Mesothelial cell of epicardium (in vitro differentiated cells): ENCODE measurements at regions not wholly inside any gene's neighbourhood (a gene's known extent, or its start where the extent isn't known, plus 50 kb on each side); places are given as distances from the start of the nearest gene placed in this dataset.

Experiments
- DNase-seq, 2 experiments: peaks; one replicate each; pipeline ENCODE4 v3.0.0; 2021; ENCODE audit warnings: low spot score in 2 of 2; ENCODE audit not compliant: unreplicated experiment in 2 of 2
- H3K27ac Mint-ChIP-seq: 2 replicates; pipeline ENCODE4 v1.8.0; 2021; ENCODE audit warnings: mixed read lengths
- H3K27me3 Mint-ChIP-seq: 2 replicates; pipeline ENCODE4 v1.8.0; 2021; ENCODE audit warnings: low read depth, mixed read lengths
- H3K36me3 Mint-ChIP-seq: 2 replicates; pipeline ENCODE4 v1.8.0; 2021; ENCODE audit warnings: mixed read lengths
- H3K4me1 Mint-ChIP-seq: 2 replicates; pipeline ENCODE4 v1.8.0; 2021; ENCODE audit warnings: mixed read lengths
- H3K4me3 Mint-ChIP-seq: 2 replicates; pipeline ENCODE4 v1.8.0; 2021; ENCODE audit warnings: mild to moderate bottlenecking, moderate library complexity, mixed read lengths
- H3K9me3 Mint-ChIP-seq: 2 replicates; pipeline ENCODE4 v1.8.0; 2021; ENCODE audit warnings: mixed read lengths
- TF ChIP-seq, protein P1 (sequence below): fragments of 200-600 bp; sonication (generic); IDR thresholded peaks from one replicate; pipeline ENCODE4 v1.5.0; 2021; ENCODE audit warnings: antibody characterized with exemption; ENCODE audit not compliant: unreplicated experiment

DNA sequence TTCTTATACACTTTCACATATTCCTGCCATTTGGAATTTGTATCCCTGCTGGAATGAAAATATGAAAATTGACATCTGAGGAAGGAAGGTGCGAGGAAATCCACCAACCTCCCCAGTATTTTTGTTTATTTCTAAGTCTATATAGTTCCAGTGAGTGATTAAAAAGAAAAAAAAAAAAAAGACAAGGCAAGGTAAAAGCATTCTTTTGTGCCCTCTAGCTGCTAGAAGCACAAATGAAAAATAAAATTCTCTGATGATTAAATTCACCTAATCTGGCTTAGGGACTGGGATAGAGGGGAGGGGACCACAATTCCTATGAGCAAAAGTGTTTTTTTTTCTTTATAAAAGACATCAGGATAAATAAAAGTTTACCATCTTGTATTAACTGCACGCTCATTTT lies 370.9 kb downstream of the NR2F2 start:
- TF ChIP-seq, protein P1, sequence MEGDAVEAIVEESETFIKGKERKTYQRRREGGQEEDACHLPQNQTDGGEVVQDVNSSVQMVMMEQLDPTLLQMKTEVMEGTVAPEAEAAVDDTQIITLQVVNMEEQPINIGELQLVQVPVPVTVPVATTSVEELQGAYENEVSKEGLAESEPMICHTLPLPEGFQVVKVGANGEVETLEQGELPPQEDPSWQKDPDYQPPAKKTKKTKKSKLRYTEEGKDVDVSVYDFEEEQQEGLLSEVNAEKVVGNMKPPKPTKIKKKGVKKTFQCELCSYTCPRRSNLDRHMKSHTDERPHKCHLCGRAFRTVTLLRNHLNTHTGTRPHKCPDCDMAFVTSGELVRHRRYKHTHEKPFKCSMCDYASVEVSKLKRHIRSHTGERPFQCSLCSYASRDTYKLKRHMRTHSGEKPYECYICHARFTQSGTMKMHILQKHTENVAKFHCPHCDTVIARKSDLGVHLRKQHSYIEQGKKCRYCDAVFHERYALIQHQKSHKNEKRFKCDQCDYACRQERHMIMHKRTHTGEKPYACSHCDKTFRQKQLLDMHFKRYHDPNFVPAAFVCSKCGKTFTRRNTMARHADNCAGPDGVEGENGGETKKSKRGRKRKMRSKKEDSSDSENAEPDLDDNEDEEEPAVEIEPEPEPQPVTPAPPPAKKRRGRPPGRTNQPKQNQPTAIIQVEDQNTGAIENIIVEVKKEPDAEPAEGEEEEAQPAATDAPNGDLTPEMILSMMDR = no peak
- Mint-ChIP-seq H3K27ac (no peak overlapping the region), H3K4me3 (no peak overlapping the region), H3K9me3 (no peaks in the 10 kb centered on the region), H3K36me3 (no peaks in the 10 kb centered on the region), H3K27me3 (no peaks in the 10 kb centered on the region), H3K4me1 (peaks cover 21% of the 10 kb centered on the region)
- no peak for DNase-seq

DNA sequence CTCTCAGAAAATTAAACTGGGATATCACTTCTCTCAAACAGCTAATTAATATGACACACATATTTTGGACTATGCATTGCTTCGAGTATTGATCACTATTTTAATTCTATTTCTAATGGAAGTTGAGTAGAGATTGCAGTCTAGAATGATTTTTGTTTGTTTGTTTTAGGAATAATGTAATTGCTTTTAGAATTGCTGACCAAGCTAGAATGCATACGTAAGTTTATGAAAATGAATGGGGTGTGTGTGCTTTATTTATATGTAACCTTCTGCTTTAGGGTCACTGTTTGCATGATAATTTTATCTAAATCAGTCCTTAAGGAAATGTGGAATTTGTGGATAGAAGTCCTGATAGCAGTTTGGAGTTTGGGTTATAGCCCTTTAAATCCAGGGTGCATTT lies 371.4 kb downstream of the NR2F2 start:
- Mint-ChIP-seq H3K27ac (no peak overlapping the region), H3K4me3 (no peak overlapping the region), H3K9me3 (no peaks in the 10 kb centered on the region), H3K27me3 (no peaks in the 10 kb centered on the region), H3K4me1 (peaks cover 19% of the 10 kb centered on the region), H3K36me3 (no peaks in the 10 kb centered on the region)
- DNase-seq = no peak
- TF ChIP-seq, protein P1 = no peak

DNA sequence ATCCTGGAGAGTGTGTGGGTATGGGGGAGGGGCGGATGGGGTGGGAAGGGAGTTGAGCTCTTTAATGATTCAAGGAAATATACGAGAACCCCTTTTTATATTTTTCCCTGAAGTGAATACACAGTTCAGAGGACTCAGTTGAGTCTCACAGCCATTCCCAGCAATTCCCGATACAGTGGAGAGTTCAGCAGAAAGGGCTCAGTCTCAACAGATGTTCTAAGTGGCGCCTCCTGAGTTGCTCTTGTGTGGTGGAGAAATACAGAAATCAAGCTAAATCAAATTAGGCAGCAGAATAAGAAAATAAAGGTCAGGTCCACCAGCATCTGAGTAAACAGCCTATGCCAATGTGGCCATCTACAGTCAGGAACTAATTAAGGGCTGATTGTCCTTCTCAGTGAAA lies 372.1 kb downstream of the NR2F2 start:
- Mint-ChIP-seq H3K36me3 (no peaks in the 10 kb centered on the region), H3K27ac (peak overlapping the region; percentile 60), H3K9me3 (no peaks in the 10 kb centered on the region), H3K27me3 (no peaks in the 10 kb centered on the region), H3K4me3 (no peak overlapping the region), H3K4me1 (peaks cover 16% of the 10 kb centered on the region)
- DNase-seq = no peak
- TF ChIP-seq, protein P1 = no peak

DNA sequence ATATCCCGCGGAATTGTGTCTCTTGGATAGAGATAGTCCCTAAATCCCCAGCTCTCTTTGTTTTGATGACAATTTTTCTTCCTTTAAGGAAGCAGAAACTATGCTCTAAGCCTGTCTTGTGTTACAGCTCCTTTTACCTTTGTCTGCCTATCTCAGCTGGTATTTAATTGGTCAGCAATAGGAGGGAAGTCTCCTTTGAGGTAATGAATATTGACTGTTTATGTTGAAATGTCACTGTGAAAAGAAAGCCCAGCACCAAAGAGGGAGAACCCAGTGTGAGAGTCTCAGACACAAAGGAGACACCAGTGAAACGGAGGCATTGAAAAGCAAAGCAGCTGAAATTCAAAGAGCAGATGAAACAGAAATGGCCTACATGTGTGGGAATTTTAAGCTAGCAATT lies 372.6 kb downstream of the NR2F2 start:
- Mint-ChIP-seq H3K4me1 (peaks cover 16% of the 10 kb centered on the region), H3K27ac (no peak overlapping the region), H3K27me3 (no peaks in the 10 kb centered on the region), H3K36me3 (no peaks in the 10 kb centered on the region), H3K9me3 (no peaks in the 10 kb centered on the region), H3K4me3 (no peak overlapping the region)
- no peak for DNase-seq
- TF ChIP-seq, protein P1 = no peak

DNA sequence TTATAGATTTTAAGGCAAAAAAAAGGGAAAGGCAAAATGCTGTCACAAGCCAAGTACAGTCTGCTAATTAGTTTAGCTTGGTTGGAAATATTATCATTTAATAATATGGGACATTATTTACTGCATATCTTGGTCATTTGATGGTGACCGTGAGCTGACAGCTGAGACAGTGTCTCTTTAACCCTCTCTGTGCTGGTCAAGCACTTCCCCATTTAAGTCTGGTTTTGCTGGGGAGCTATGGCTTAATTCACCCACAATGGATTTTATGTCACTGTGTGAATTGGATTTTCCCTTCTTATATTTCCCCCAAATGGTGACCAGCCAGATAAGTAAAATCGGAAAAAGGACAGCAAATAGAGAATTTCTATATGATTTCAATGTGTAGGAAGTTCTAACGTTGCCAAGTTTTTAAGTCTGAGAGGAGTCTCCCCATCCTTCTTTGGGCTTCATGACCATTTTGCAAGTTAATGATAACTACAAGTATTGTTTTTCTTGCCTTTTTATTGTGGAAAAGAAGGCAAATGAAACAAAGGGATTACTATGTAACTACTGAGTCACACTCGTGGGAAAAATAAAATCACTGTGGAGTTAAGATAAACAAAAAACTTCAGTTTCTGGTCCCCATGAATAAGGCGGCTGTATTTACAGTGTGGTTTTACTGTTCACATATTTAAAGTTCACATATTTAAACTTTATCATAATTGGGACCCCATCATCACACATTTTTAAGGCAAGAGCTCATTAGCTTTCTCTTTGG lies 373.5 kb downstream of the NR2F2 start:
- no peak for DNase-seq
- H3K27me3 Mint-ChIP-seq = peaks cover 4% of the 10 kb centered on the region
- TF ChIP-seq, protein P1 = no peak
- H3K4me1 Mint-ChIP-seq = peaks cover 16% of the 10 kb centered on the region
- no peaks in the 10 kb centered on the region for H3K36me3 Mint-ChIP-seq
- no peak overlapping the region for H3K4me3 Mint-ChIP-seq
- no peaks in the 10 kb centered on the region for H3K9me3 Mint-ChIP-seq
- no peak overlapping the region for H3K27ac Mint-ChIP-seq
